GM13976 (cell line): ENCODE measurements at regions not wholly inside any gene's neighbourhood (a gene's known extent, or its start where the extent isn't known, plus 50 kb on each side); places are given as distances from the start of the nearest gene placed in this dataset.
A peak's percentile ranks its signal among the peaks of the same experiment; 100 is the strongest.

Experiments
- DNase-seq: peaks from one replicate; pipeline ENCODE4 v3.0.0; 2012; ENCODE audit warnings: low spot score
- in situ Hi-C: fragments of 300-500 bp; cut with MboI; formaldehyde crosslinking; loops from one replicate; pipeline ENCODE4 v1.12.0; 2022; ENCODE audit warnings: low sequenced_read_pairs, mixed read lengths, inconsistent platforms; ENCODE audit not compliant: unreplicated experiment
- TF ChIP-seq, protein P1 (sequence below): IDR thresholded peaks from 2 replicates; pipeline ENCODE4 v1.5.1; 2012; ENCODE audit warnings: borderline replicate concordance, mild to moderate bottlenecking; ENCODE audit not compliant: insufficient read depth; ENCODE audit errors: extremely low read depth, missing control alignments, control extremely low read depth

GRCh38 chr2:8076448-8077342, 605.2 kb upstream of the ID2 start:
- in situ Hi-C loops: no loop called here
- DNase-seq: peak; percentile 32
- TF ChIP-seq, protein P1, sequence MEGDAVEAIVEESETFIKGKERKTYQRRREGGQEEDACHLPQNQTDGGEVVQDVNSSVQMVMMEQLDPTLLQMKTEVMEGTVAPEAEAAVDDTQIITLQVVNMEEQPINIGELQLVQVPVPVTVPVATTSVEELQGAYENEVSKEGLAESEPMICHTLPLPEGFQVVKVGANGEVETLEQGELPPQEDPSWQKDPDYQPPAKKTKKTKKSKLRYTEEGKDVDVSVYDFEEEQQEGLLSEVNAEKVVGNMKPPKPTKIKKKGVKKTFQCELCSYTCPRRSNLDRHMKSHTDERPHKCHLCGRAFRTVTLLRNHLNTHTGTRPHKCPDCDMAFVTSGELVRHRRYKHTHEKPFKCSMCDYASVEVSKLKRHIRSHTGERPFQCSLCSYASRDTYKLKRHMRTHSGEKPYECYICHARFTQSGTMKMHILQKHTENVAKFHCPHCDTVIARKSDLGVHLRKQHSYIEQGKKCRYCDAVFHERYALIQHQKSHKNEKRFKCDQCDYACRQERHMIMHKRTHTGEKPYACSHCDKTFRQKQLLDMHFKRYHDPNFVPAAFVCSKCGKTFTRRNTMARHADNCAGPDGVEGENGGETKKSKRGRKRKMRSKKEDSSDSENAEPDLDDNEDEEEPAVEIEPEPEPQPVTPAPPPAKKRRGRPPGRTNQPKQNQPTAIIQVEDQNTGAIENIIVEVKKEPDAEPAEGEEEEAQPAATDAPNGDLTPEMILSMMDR: no peak

- TF ChIP-seq, protein P1: no peak
- no peak for DNase-seq
- in situ Hi-C loops: no loop called here
These were observed 603.2 kb upstream of the ID2 start for GRCh38 chr2:8078705-8079104.

DNA sequence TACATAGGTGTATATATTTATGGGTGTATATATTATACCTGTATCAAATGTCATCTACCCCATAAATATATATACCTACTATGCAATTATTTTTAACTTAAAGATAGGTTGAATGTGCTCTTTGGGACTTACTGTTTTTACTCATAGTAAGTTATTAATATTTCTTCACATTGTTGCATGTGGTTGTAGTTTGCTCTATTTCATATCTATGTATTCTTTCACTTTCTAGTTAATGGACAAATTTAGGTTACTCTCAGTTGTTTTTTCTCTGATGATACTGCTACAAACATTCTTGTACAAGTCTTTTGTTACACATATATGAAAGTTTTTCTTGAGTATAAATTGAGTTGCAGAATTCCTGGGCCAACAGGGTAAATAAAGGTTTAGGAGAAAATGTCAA, 601.8 kb upstream of the ID2 start:
- in situ Hi-C loops: no loop called here
- peak; percentile 27 for DNase-seq
- TF ChIP-seq, protein P1: no peak

DNA sequence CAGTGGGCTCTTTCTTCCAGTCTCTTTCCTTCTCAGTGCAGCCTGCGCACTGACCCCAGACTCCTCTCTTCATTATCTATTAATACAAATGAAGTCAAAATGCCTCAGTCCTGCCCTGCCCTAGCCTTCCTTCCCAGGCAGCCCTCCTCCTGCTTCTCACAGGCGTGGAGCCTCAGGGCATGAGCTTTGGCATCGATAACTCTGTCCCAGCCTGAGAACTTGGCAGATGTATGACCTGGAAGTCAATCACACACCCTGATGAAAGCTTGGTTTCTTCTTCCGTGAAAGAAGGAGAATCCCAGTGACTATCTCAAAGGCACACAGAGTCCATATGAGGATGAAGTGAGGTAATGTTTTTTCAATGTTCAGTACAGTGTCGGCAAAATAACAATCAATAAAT, 600.7 kb upstream of the ID2 start:
- TF ChIP-seq, protein P1: no peak
- in situ Hi-C loops: no loop called here
- no peak for DNase-seq

DNA sequence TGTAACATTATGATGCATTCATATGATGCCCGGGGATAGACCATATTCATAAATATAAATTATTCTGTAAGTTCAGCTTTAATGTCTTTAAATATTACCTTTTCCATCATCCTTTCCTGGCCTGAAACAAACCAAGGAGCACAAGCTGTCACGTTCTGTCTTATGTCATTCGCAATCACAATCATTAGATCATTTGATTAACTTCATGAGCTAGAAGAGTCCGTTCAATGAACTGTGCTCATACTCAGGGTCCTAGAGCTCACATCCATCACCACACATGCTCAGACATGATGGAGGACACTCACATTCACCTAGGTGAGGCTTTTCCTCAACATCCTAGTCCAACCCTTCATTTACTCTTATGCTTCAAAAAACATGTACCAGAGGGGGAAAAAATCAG, 599.0 kb upstream of the ID2 start:
- TF ChIP-seq, protein P1: no peak
- in situ Hi-C loops: no loop called here
- DNase-seq: no peak

DNA sequence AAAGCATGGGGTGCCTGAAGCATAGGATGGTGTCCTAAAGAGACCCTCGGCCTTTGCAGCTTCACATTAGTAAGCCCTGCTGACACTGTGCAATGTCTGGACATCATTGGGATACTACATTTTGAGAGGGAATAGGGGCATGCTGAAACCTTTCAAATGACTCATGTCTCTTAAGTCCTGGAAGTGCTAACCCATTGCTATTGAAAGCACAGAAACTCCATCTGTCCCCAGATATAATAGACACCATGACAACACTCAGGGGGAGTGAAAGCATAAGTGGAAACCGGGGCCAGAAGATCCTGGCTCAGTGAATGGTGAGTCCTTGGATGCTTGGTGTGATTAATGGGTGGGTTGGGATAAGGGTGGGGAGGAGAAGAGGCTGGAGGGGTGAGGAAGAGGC, 595.5 kb upstream of the ID2 start:
- DNase-seq: no peak
- TF ChIP-seq, protein P1: no peak
- in situ Hi-C loops: no loop called here
